ENCODE measurements at regions not wholly inside any gene's neighbourhood (a gene's known extent, or its start where the extent isn't known, plus 50 kb on each side); places are given as distances from the start of the nearest gene placed in this dataset.

GRCh38 chr5:142438573-142438972, 113.8 kb upstream of the SPRY4 start:
- DNase-seq, result no peak
- intact Hi-C loops (cut with micrococcal nuclease), result no loop called here
- no peak overlapping the region for H2AFZ ChIP-seq (ENCODE audit: low read length)
- H3K9me3 ChIP-seq (ENCODE audit: low read length), result no peaks in the 10 kb centered on the region
- no peak overlapping the region for H3K4me3 ChIP-seq (ENCODE audit: low read length)
- ChIA-PET POLR2A (ENCODE audit: unreplicated experiment) (no interaction called here), CTCF (no interaction called here)
- BruUV-seq (replicated peaks), result no TSS peak
- H4K20me1 ChIP-seq (ENCODE audit: low read length), result no peaks in the 10 kb centered on the region
- no peaks in the 10 kb centered on the region for H3K9me2 ChIP-seq (replicated peaks; ENCODE audit: low read length)
- H3K4me2 ChIP-seq (ENCODE audit: low read length), result no peak overlapping the region
- H3K27ac ChIP-seq (ENCODE audit: low read length), result no peak overlapping the region
- no peaks in the 10 kb centered on the region for H3K36me3 ChIP-seq (ENCODE audit: low read depth, low read length)
- H3F3A ChIP-seq (ENCODE audit: low read length, unreplicated experiment), result no peaks in the 10 kb centered on the region
- H3K79me2 ChIP-seq (ENCODE audit: low read length), result no peaks in the 10 kb centered on the region
- TF ChIP-seq EZH2phosphoT487 (IDR thresholded peaks at IDR 0.05; ENCODE audit: borderline replicate concordance, low read length), result no peak
- no peak for TF ChIP-seq EZH2 (IDR thresholded peaks at IDR 0.05; ENCODE audit: low read length, unreplicated experiment)
- no peak for TF ChIP-seq CTCF (conservative IDR thresholded peaks at IDR 0.05; ENCODE audit: low read depth, low read length)
- H3K9ac ChIP-seq (ENCODE audit: low read length), result no peak overlapping the region
- H3K4me1 ChIP-seq (ENCODE audit: insufficient read depth, low read length), result no peaks in the 10 kb centered on the region
- H3K27me3 ChIP-seq (ENCODE audit: low read length), result no peaks in the 10 kb centered on the region
- ATAC-seq, result no peak

- no peaks in the 10 kb centered on the region for H3F3A ChIP-seq (ENCODE audit: low read length, unreplicated experiment)
- ATAC-seq, result no peak
- no peaks in the 10 kb centered on the region for H3K79me2 ChIP-seq (ENCODE audit: low read length)
- TF ChIP-seq CTCF (conservative IDR thresholded peaks at IDR 0.05; ENCODE audit: low read depth, low read length) (no peak), EZH2 (IDR thresholded peaks at IDR 0.05; ENCODE audit: low read length, unreplicated experiment) (no peak), EZH2phosphoT487 (IDR thresholded peaks at IDR 0.05; ENCODE audit: borderline replicate concordance, low read length) (no peak)
- H3K9me2 ChIP-seq (replicated peaks; ENCODE audit: low read length), result no peaks in the 10 kb centered on the region
- H3K36me3 ChIP-seq (ENCODE audit: low read depth, low read length), result no peaks in the 10 kb centered on the region
- no peak overlapping the region for H3K4me2 ChIP-seq (ENCODE audit: low read length)
- no peak overlapping the region for H3K9ac ChIP-seq (ENCODE audit: low read length)
- ChIA-PET POLR2A (ENCODE audit: unreplicated experiment) (no interaction called here), CTCF (no interaction called here)
- no peak overlapping the region for H3K4me3 ChIP-seq (ENCODE audit: low read length)
- no peak overlapping the region for H3K27ac ChIP-seq (ENCODE audit: low read length)
- no peaks in the 10 kb centered on the region for H4K20me1 ChIP-seq (ENCODE audit: low read length)
- BruUV-seq (replicated peaks), result no TSS peak
- H2AFZ ChIP-seq (ENCODE audit: low read length), result no peak overlapping the region
- H3K27me3 ChIP-seq (ENCODE audit: low read length), result no peaks in the 10 kb centered on the region
- no peak for DNase-seq
- no peaks in the 10 kb centered on the region for H3K4me1 ChIP-seq (ENCODE audit: insufficient read depth, low read length)
- H3K9me3 ChIP-seq (ENCODE audit: low read length), result no peaks in the 10 kb centered on the region
- intact Hi-C loops (cut with micrococcal nuclease), result no loop called here
These were observed 112.7 kb upstream of the SPRY4 start for GRCh38 chr5:142437563-142437962.

GRCh38 chr5:142435410-142436115, 110.7 kb upstream of the SPRY4 start:
- ChIA-PET CTCF (interaction anchor here (0.6 kb wide), 1 partner anchor 48 kb away, joined by 3 read pairs; no protein-coding TSS in a partner anchor), POLR2A (ENCODE audit: unreplicated experiment) (no interaction called here)
- no peak overlapping the region for H3K4me2 ChIP-seq (ENCODE audit: low read length)
- H3K4me3 ChIP-seq (ENCODE audit: low read length), result no peak overlapping the region
- H3F3A ChIP-seq (ENCODE audit: low read length, unreplicated experiment), result no peaks in the 10 kb centered on the region
- no peaks in the 10 kb centered on the region for H4K20me1 ChIP-seq (ENCODE audit: low read length)
- no peaks in the 10 kb centered on the region for H3K9me3 ChIP-seq (ENCODE audit: low read length)
- H3K9me2 ChIP-seq (replicated peaks; ENCODE audit: low read length), result no peaks in the 10 kb centered on the region
- H3K27me3 ChIP-seq (ENCODE audit: low read length), result no peaks in the 10 kb centered on the region
- intact Hi-C loops (cut with micrococcal nuclease), result no loop called here
- no peaks in the 10 kb centered on the region for H3K36me3 ChIP-seq (ENCODE audit: low read depth, low read length)
- DNase-seq (no peak), ATAC-seq (no peak)
- no peak overlapping the region for H2AFZ ChIP-seq (ENCODE audit: low read length)
- no peak overlapping the region for H3K9ac ChIP-seq (ENCODE audit: low read length)
- no TSS peak for BruUV-seq (replicated peaks)
- no peak for TF ChIP-seq EZH2 (IDR thresholded peaks at IDR 0.05; ENCODE audit: low read length, unreplicated experiment)
- TF ChIP-seq CTCF (conservative IDR thresholded peaks at IDR 0.05; ENCODE audit: low read depth, low read length), result no peak
- TF ChIP-seq EZH2phosphoT487 (IDR thresholded peaks at IDR 0.05; ENCODE audit: borderline replicate concordance, low read length), result no peak
- H3K4me1 ChIP-seq (ENCODE audit: insufficient read depth, low read length), result no peaks in the 10 kb centered on the region
- H3K79me2 ChIP-seq (ENCODE audit: low read length), result no peaks in the 10 kb centered on the region
- no peak overlapping the region for H3K27ac ChIP-seq (ENCODE audit: low read length)

Data from PC-3 (cell line).